Trophoblast cell (in vitro differentiated cells and primary cell): ENCODE measurements at regions not wholly inside any gene's neighbourhood (a gene's known extent, or its start where the extent isn't known, plus 50 kb on each side); places are given as distances from the start of the nearest gene placed in this dataset.

ENCODE experiments used
- DNase-seq, 2 donors: peaks; one replicate each; pipeline ENCODE4 v3.0.0-alpha.2; 2016
- H2AFZ ChIP-seq: 2 replicates; pipeline ENCODE4 v1.6.1; 2013; ENCODE audit warnings: low read length, moderate library complexity, mild to moderate bottlenecking; ENCODE audit not compliant: insufficient read depth, poor library complexity
- H2AK5ac ChIP-seq: 2 replicates; pipeline ENCODE4 v1.6.1; 2013; ENCODE audit warnings: mild to moderate bottlenecking, low read length
- H2BK120ac ChIP-seq: 2 replicates; pipeline ENCODE4 v1.6.1; 2013; ENCODE audit warnings: low read length, mild to moderate bottlenecking, moderate library complexity; ENCODE audit not compliant: insufficient read depth, poor library complexity
- H2BK12ac ChIP-seq: 2 replicates; pipeline ENCODE4 v1.6.1; 2013; ENCODE audit warnings: mild to moderate bottlenecking, low read length, moderate library complexity
- H2BK5ac ChIP-seq: 2 replicates; pipeline ENCODE4 v1.6.1; 2013; ENCODE audit warnings: low read length, low read depth, moderate library complexity, mild to moderate bottlenecking; ENCODE audit not compliant: poor library complexity
- H3K14ac ChIP-seq: 2 replicates; pipeline ENCODE4 v1.6.1; 2013; ENCODE audit warnings: mild to moderate bottlenecking, low read length
- H3K18ac ChIP-seq: 2 replicates; pipeline ENCODE4 v1.6.1; 2013; ENCODE audit warnings: mild to moderate bottlenecking, low read length
- H3K23ac ChIP-seq: 2 replicates; pipeline ENCODE4 v1.6.1; 2013; ENCODE audit warnings: low read length
- H3K27ac ChIP-seq: 2 replicates; pipeline ENCODE4 v1.5.1; 2013; ENCODE audit warnings: low read depth, mild to moderate bottlenecking, inconsistent platforms, low read length, moderate library complexity
- H3K27me3 ChIP-seq: 2 replicates; pipeline ENCODE4 v1.6.1; 2013; ENCODE audit warnings: inconsistent platforms, mild to moderate bottlenecking, low read length, moderate library complexity; ENCODE audit not compliant: insufficient read depth
- H3K36me3 ChIP-seq, 2 experiments: 1 replicate in 1 of 2; 2 replicates in 1 of 2; pipeline ENCODE4 v1.6.1; 2013; ENCODE audit warnings: low read length in 2 of 2, mild to moderate bottlenecking in 2 of 2, moderate library complexity in 1 of 2; ENCODE audit not compliant: insufficient read depth in 2 of 2, control insufficient read depth in 1 of 2
- H3K4ac ChIP-seq: 2 replicates; pipeline ENCODE4 v1.6.1; 2013; ENCODE audit warnings: low read depth, mild to moderate bottlenecking, low read length, moderate library complexity
- H3K4me1 ChIP-seq, 2 experiments: 1 replicate in 1 of 2; 2 replicates in 1 of 2; pipeline ENCODE4 v1.6.1; 2013; ENCODE audit warnings: low read length in 2 of 2, mild to moderate bottlenecking in 2 of 2, moderate library complexity in 1 of 2; ENCODE audit not compliant: insufficient read depth in 2 of 2, control insufficient read depth in 1 of 2
- H3K4me2 ChIP-seq: 2 replicates; pipeline ENCODE4 v1.6.1; 2013; ENCODE audit warnings: inconsistent platforms, mild to moderate bottlenecking, low read length, moderate library complexity
- H3K4me3 ChIP-seq: 2 replicates; pipeline ENCODE4 v1.5.1; 2013; ENCODE audit warnings: mild to moderate bottlenecking, low read depth, low read length, inconsistent platforms
- H3K79me1 ChIP-seq: one replicate; pipeline ENCODE4 v1.6.1; 2013; ENCODE audit warnings: low read length
- H3K79me2 ChIP-seq: 2 replicates; pipeline ENCODE4 v1.6.1; 2013; ENCODE audit warnings: low read length, mild to moderate bottlenecking; ENCODE audit not compliant: control insufficient read depth, insufficient read depth, poor library complexity
- H3K9ac ChIP-seq: 2 replicates; pipeline ENCODE4 v1.6.1; 2013; ENCODE audit warnings: mild to moderate bottlenecking, low read length
- H3K9me3 ChIP-seq: 2 replicates; pipeline ENCODE4 v1.6.1; 2013; ENCODE audit warnings: low read depth, mild to moderate bottlenecking, control low read depth, inconsistent platforms, low read length; ENCODE audit not compliant: insufficient read depth
- H4K12ac ChIP-seq: 2 replicates; pipeline ENCODE4 v1.6.1; 2013; ENCODE audit warnings: low read depth, mild to moderate bottlenecking, low read length, moderate library complexity
- H4K8ac ChIP-seq: 2 replicates; pipeline ENCODE4 v1.6.1; 2013; ENCODE audit warnings: low read depth, mild to moderate bottlenecking, low read length, moderate library complexity
- H4K91ac ChIP-seq: one replicate; pipeline ENCODE4 v1.6.1; 2013; ENCODE audit warnings: low read depth, mild to moderate bottlenecking, low read length, moderate library complexity
- WGBS: extraction: QIAGEN DNeasy Blood & Tissue Kit; methylation state at CpG from one replicate; pipeline ENCODE4 v1.1.7; 2013; ENCODE audit warnings: missing lambda C conversion rate; ENCODE audit not compliant: insufficient read length, insufficient coverage; ENCODE audit errors: extremely low coverage; 5-methylcytosine and 5-hydroxymethylcytosine counted together

- Histone ChIP-seq H2BK120ac (no peak overlapping the region), H2AK5ac (no peak overlapping the region), H3K27ac (no peak overlapping the region), H3K4me3 (no peak overlapping the region), H3K4me1 (no peaks in the 10 kb centered on the region), H3K9ac (no peak overlapping the region), H2AFZ (no peak overlapping the region), H3K23ac (no peak overlapping the region), H2BK5ac (no peak overlapping the region), H3K18ac (no peak overlapping the region), H3K79me1 (no peaks in the 10 kb centered on the region), H3K79me2 (no peaks in the 10 kb centered on the region), H3K4me2 (no peak overlapping the region), H3K14ac (no peak overlapping the region), H4K91ac (no peak overlapping the region), H3K27me3 (no peaks in the 10 kb centered on the region), H2BK12ac (no peak overlapping the region), H4K8ac (no peak overlapping the region), H3K4ac (no peak overlapping the region), H3K9me3 (no peaks in the 10 kb centered on the region), H4K12ac (no peak overlapping the region), H3K36me3 (no peaks in the 10 kb centered on the region)
- WGBS, result no CpG with 5 or more reads among the region's 1 CpG
- peak; percentile 76 to 92 for DNase-seq
Observed at GRCh38 chr11:26011474-26011873, 320.5 kb upstream of the ANO3 start.

GRCh38 chr11:26014456-26015115, 317.3 kb upstream of the ANO3 start:
- H3K23ac ChIP-seq, result no peak overlapping the region
- no peaks in the 10 kb centered on the region for H3K4me1 ChIP-seq
- H2BK5ac ChIP-seq, result no peak overlapping the region
- H3K4me3 ChIP-seq, result no peak overlapping the region
- H4K91ac ChIP-seq, result no peak overlapping the region
- H3K18ac ChIP-seq, result no peak overlapping the region
- H3K4me2 ChIP-seq, result no peak overlapping the region
- H4K8ac ChIP-seq, result no peak overlapping the region
- H2BK12ac ChIP-seq, result no peak overlapping the region
- H3K27ac ChIP-seq, result peak overlapping the region; percentile 52
- H3K79me1 ChIP-seq, result no peaks in the 10 kb centered on the region
- peak; percentile 64 to 81 for DNase-seq
- H2AK5ac ChIP-seq, result no peak overlapping the region
- no peak overlapping the region for H3K14ac ChIP-seq
- no peak overlapping the region for H3K4ac ChIP-seq
- H3K9ac ChIP-seq, result no peak overlapping the region
- H3K27me3 ChIP-seq, result no peaks in the 10 kb centered on the region
- H3K36me3 ChIP-seq, result no peaks in the 10 kb centered on the region
- H4K12ac ChIP-seq, result no peak overlapping the region
- no peak overlapping the region for H2AFZ ChIP-seq
- H3K9me3 ChIP-seq, result no peaks in the 10 kb centered on the region
- H2BK120ac ChIP-seq, result no peak overlapping the region
- H3K79me2 ChIP-seq, result no peaks in the 10 kb centered on the region
- no CpG with 5 or more reads among the region's 6 CpGs for WGBS

- no peak for DNase-seq
- H3K4me3 ChIP-seq, result no peak overlapping the region
- no peak overlapping the region for H3K4ac ChIP-seq
- no peak overlapping the region for H2AFZ ChIP-seq
- H3K27ac ChIP-seq, result no peak overlapping the region
- no peak overlapping the region for H2BK120ac ChIP-seq
- H3K79me1 ChIP-seq, result no peaks in the 10 kb centered on the region
- H3K4me2 ChIP-seq, result no peak overlapping the region
- H3K9ac ChIP-seq, result no peak overlapping the region
- H2BK5ac ChIP-seq, result no peak overlapping the region
- H4K91ac ChIP-seq, result no peak overlapping the region
- no peak overlapping the region for H2AK5ac ChIP-seq
- no peak overlapping the region for H3K18ac ChIP-seq
- no peak overlapping the region for H4K8ac ChIP-seq
- no peaks in the 10 kb centered on the region for H3K4me1 ChIP-seq
- no peaks in the 10 kb centered on the region for H3K27me3 ChIP-seq
- no peak overlapping the region for H3K14ac ChIP-seq
- H3K79me2 ChIP-seq, result no peaks in the 10 kb centered on the region
- no peak overlapping the region for H2BK12ac ChIP-seq
- no peak overlapping the region for H3K23ac ChIP-seq
- H3K9me3 ChIP-seq, result no peaks in the 10 kb centered on the region
- H3K36me3 ChIP-seq, result no peaks in the 10 kb centered on the region
- H4K12ac ChIP-seq, result no peak overlapping the region
- no CpG with 5 or more reads among the region's 1 CpG for WGBS
Observed at GRCh38 chr11:26017322-26017860, 314.5 kb upstream of the ANO3 start.

GRCh38 chr11:26017903-26018302, 314.0 kb upstream of the ANO3 start:
- Histone ChIP-seq H4K8ac (no peak overlapping the region), H3K79me1 (no peaks in the 10 kb centered on the region), H2BK120ac (no peak overlapping the region), H3K36me3 (no peaks in the 10 kb centered on the region), H3K4me1 (no peaks in the 10 kb centered on the region), H3K23ac (no peak overlapping the region), H2BK5ac (no peak overlapping the region), H2BK12ac (no peak overlapping the region), H3K14ac (no peak overlapping the region), H3K4me2 (no peak overlapping the region), H4K91ac (no peak overlapping the region), H3K4me3 (no peak overlapping the region), H3K27ac (no peak overlapping the region), H3K79me2 (no peaks in the 10 kb centered on the region), H2AFZ (no peak overlapping the region), H3K18ac (no peak overlapping the region), H3K9ac (no peak overlapping the region), H3K27me3 (no peaks in the 10 kb centered on the region), H2AK5ac (no peak overlapping the region), H3K4ac (no peak overlapping the region), H3K9me3 (no peaks in the 10 kb centered on the region), H4K12ac (no peak overlapping the region)
- WGBS, result no CpG with 5 or more reads among the region's 2 CpGs
- DNase-seq, result no peak
